ENCODE measurements at regions not wholly inside any gene's neighbourhood (a gene's known extent, or its start where the extent isn't known, plus 50 kb on each side); places are given as distances from the start of the nearest gene placed in this dataset.

- Mint-ChIP-seq H3K27me3 (ENCODE audit: insufficient read depth, unreplicated experiment) (peaks cover 13% of the 10 kb centered on the region), H3K4me1 (ENCODE audit: low read depth, unreplicated experiment) (no peaks in the 10 kb centered on the region), H3K27ac (ENCODE audit: unreplicated experiment) (no peak overlapping the region), H3K36me3 (ENCODE audit: insufficient read depth, unreplicated experiment) (no peaks in the 10 kb centered on the region), H3K4me3 (ENCODE audit: unreplicated experiment) (no peak overlapping the region), H3K9me3 (ENCODE audit: unreplicated experiment) (no peaks in the 10 kb centered on the region)
- Histone ChIP-seq H3K27me3 (replicated peaks; ENCODE audit: control insufficient read depth, insufficient read depth, low read length) (no peaks in the 10 kb centered on the region), H3K4me3 (ENCODE audit: low read depth, low read length) (no peak overlapping the region), H3K36me3 (ENCODE audit: control insufficient read depth, insufficient read depth, low read length) (no peaks in the 10 kb centered on the region), H3K9me3 (no peaks in the 10 kb centered on the region), H3K4me1 (no peaks in the 10 kb centered on the region)
- DNase-seq = no peak
- CTCF ChIA-PET = no interaction called here
- no TSS peak for BruUV-seq (replicated peaks)
- intact Hi-C loops (cut with micrococcal nuclease; ENCODE audit: unreplicated experiment) = loop anchor here (10.0 kb wide), 1 partner anchor 95 kb away; no protein-coding TSS in a partner anchor
- no peak for TF ChIP-seq CTCF (IDR thresholded peaks at IDR 0.05; ENCODE audit: insufficient read depth in 1 of 2, low read depth in 1 of 2, low read length in 1 of 2, severe bottlenecking in 1 of 2, unreplicated experiment in 1 of 2)
- POLR2A ChIA-PET = no interaction called here
Observed at GRCh38 chr6:44569931-44570385, 182.5 kb downstream of the CDC5L start.

GRCh38 chr6:44571510-44571909 lies 184.0 kb downstream of the CDC5L start:
- no TSS peak for BruUV-seq (replicated peaks)
- H3K9me3 Mint-ChIP-seq (ENCODE audit: unreplicated experiment) = no peaks in the 10 kb centered on the region
- H3K4me1 ChIP-seq = no peaks in the 10 kb centered on the region

DNA sequence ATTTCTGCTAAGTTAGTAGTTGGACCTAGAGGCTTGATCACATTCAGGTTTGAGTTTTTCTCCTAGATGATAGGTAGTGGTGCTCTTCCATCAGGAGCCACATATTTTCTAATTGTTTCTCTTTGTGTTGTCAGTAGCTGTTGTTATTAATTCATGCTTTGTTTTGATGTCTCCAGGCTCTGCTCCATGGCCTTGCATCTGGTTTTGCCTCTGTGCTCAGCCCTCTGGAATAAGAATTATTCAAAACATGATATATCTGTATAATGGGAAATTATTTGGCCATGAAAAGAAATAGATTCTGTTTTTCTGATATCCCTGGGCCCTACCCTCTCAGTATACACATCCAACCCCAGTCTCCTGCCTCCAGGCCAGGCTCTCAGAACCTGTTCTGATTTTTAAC lies 184.8 kb downstream of the CDC5L start:
- no peak overlapping the region for H3K4me3 ChIP-seq (ENCODE audit: low read depth, low read length)
- H3K9me3 ChIP-seq = no peaks in the 10 kb centered on the region
- CTCF ChIA-PET = interaction anchor here (1.0 kb wide), 1 partner anchor 97 kb away, joined by 3 read pairs; no protein-coding TSS in a partner anchor
- no peaks in the 10 kb centered on the region for H3K36me3 ChIP-seq (ENCODE audit: control insufficient read depth, insufficient read depth, low read length)
- BruUV-seq (replicated peaks) = no TSS peak
- no peaks in the 10 kb centered on the region; the same call in 1 of the 2 replicates for H3K27me3 ChIP-seq (replicated peaks; ENCODE audit: control insufficient read depth, insufficient read depth, low read length)
- no peak overlapping the region for H3K4me3 Mint-ChIP-seq (ENCODE audit: unreplicated experiment)
- H3K4me1 Mint-ChIP-seq (ENCODE audit: low read depth, unreplicated experiment) = no peaks in the 10 kb centered on the region
- no peaks in the 10 kb centered on the region for H3K9me3 Mint-ChIP-seq (ENCODE audit: unreplicated experiment)
- DNase-seq = no peak
- POLR2A ChIA-PET = no interaction called here
- intact Hi-C loops (cut with micrococcal nuclease; ENCODE audit: unreplicated experiment) = loop anchor here (10.0 kb wide), 1 partner anchor 98 kb away; no protein-coding TSS in a partner anchor
- peaks cover 13% of the 10 kb centered on the region for H3K27me3 Mint-ChIP-seq (ENCODE audit: insufficient read depth, unreplicated experiment)
- no peak overlapping the region for H3K27ac Mint-ChIP-seq (ENCODE audit: unreplicated experiment)
- no peaks in the 10 kb centered on the region for H3K4me1 ChIP-seq
- H3K36me3 Mint-ChIP-seq (ENCODE audit: insufficient read depth, unreplicated experiment) = no peaks in the 10 kb centered on the region
- TF ChIP-seq CTCF (IDR thresholded peaks at IDR 0.05; ENCODE audit: insufficient read depth in 1 of 2, low read depth in 1 of 2, low read length in 1 of 2, severe bottlenecking in 1 of 2, unreplicated experiment in 1 of 2) = no peak

More at GRCh38 chr6:44571510-44571909, 184.0 kb downstream of the CDC5L start:
- intact Hi-C loops (cut with micrococcal nuclease; ENCODE audit: unreplicated experiment) = loop anchor here (10.0 kb wide), 1 partner anchor 97 kb away; no protein-coding TSS in a partner anchor
- Mint-ChIP-seq H3K36me3 (ENCODE audit: insufficient read depth, unreplicated experiment) (no peaks in the 10 kb centered on the region), H3K27me3 (ENCODE audit: insufficient read depth, unreplicated experiment) (peaks cover 16% of the 10 kb centered on the region), H3K27ac (ENCODE audit: unreplicated experiment) (no peak overlapping the region), H3K4me3 (ENCODE audit: unreplicated experiment) (no peak overlapping the region), H3K4me1 (ENCODE audit: low read depth, unreplicated experiment) (no peaks in the 10 kb centered on the region)
- Histone ChIP-seq H3K36me3 (ENCODE audit: control insufficient read depth, insufficient read depth, low read length) (no peaks in the 10 kb centered on the region), H3K4me3 (ENCODE audit: low read depth, low read length) (no peak overlapping the region), H3K9me3 (no peaks in the 10 kb centered on the region), H3K27me3 (replicated peaks; ENCODE audit: control insufficient read depth, insufficient read depth, low read length) (no peaks in the 10 kb centered on the region; the same call in 1 of the 2 replicates)
- CTCF ChIA-PET = interaction anchor here (1.0 kb wide), 1 partner anchor 96 kb away, joined by 3 read pairs; no protein-coding TSS in a partner anchor
- DNase-seq = no peak
- POLR2A ChIA-PET = no interaction called here
- TF ChIP-seq CTCF (IDR thresholded peaks at IDR 0.05; ENCODE audit: insufficient read depth in 1 of 2, low read depth in 1 of 2, low read length in 1 of 2, severe bottlenecking in 1 of 2, unreplicated experiment in 1 of 2) = no peak
